ENCODE measurements at regions not wholly inside any gene's neighbourhood (a gene's known extent, or its start where the extent isn't known, plus 50 kb on each side); places are given as distances from the start of the nearest gene placed in this dataset.

GRCh38 chr12:76256321-76256720, 91.9 kb downstream of the BBS10 start:
- TF ChIP-seq CTCF (IDR thresholded peaks at IDR 0.05; ENCODE audit: poor library complexity, severe bottlenecking) (no peak), RAD21 (conservative IDR thresholded peaks at IDR 0.05) (no peak), POLR2AphosphoS5 (IDR thresholded peaks at IDR 0.05) (no peak), EP300 (conservative IDR thresholded peaks at IDR 0.05; ENCODE audit: poor library complexity, severe bottlenecking) (no peak), SMC3 (conservative IDR thresholded peaks at IDR 0.05; ENCODE audit: poor library complexity) (no peak), REST (IDR thresholded peaks at IDR 0.05; ENCODE audit: borderline replicate concordance) (no peak), EZH2 (IDR thresholded peaks at IDR 0.05; ENCODE audit: borderline replicate concordance, insufficient read depth, low read length, poor library complexity, severe bottlenecking) (no peak)

Measured in neural cell (in vitro differentiated cells).